Endodermal cell (in vitro differentiated cells): ENCODE measurements at regions not wholly inside any gene's neighbourhood (a gene's known extent, or its start where the extent isn't known, plus 50 kb on each side); places are given as distances from the start of the nearest gene placed in this dataset.

Experiments
- DNase-seq: peaks from one replicate; pipeline ENCODE4 v3.0.0-alpha.2; 2017
- H3K27ac ChIP-seq: 2 replicates; pipeline ENCODE4 v1.5.1; 2013; ENCODE audit warnings: mild to moderate bottlenecking, low read depth, low read length, moderate library complexity
- H3K27me3 ChIP-seq: 2 replicates; pipeline ENCODE4 v1.6.1; 2013; ENCODE audit warnings: mild to moderate bottlenecking, low read length, moderate library complexity; ENCODE audit not compliant: insufficient read depth, control insufficient read depth, poor library complexity, severe bottlenecking
- H3K36me3 ChIP-seq: 2 replicates; pipeline ENCODE4 v1.7.0; 2013; ENCODE audit warnings: mild to moderate bottlenecking, low read length, moderate library complexity; ENCODE audit not compliant: control insufficient read depth, insufficient read depth
- H3K4me1 ChIP-seq: one replicate; pipeline ENCODE4 v1.7.0; 2013; ENCODE audit warnings: low read length; ENCODE audit not compliant: control insufficient read depth, insufficient read depth
- H3K4me3 ChIP-seq: 2 replicates; pipeline ENCODE4 v1.5.1; 2013; ENCODE audit warnings: mild to moderate bottlenecking, low read length, moderate library complexity
- H3K9ac ChIP-seq: 2 replicates; pipeline ENCODE4 v1.6.1; 2013; ENCODE audit warnings: mild to moderate bottlenecking, low read length, moderate library complexity; ENCODE audit not compliant: poor library complexity, severe bottlenecking; ENCODE audit errors: extremely low read depth
- H3K9me3 ChIP-seq: 2 replicates; pipeline ENCODE4 v1.6.1; 2013; ENCODE audit warnings: mild to moderate bottlenecking, low read length, moderate library complexity; ENCODE audit not compliant: control insufficient read depth
- H3K27ac Mint-ChIP-seq: 2 replicates; pipeline ENCODE4 v1.8.0; 2020; ENCODE audit warnings: mixed read lengths
- H3K27me3 Mint-ChIP-seq: 2 replicates; pipeline ENCODE4 v1.8.0; 2021; ENCODE audit warnings: mild to moderate bottlenecking, mixed read lengths; ENCODE audit not compliant: insufficient read depth
- H3K36me3 Mint-ChIP-seq: 2 replicates; pipeline ENCODE4 v1.8.0; 2020; ENCODE audit warnings: low read depth, mixed read lengths
- H3K4me1 Mint-ChIP-seq: 2 replicates; pipeline ENCODE4 v1.8.0; 2020; ENCODE audit warnings: mixed read lengths
- H3K4me3 Mint-ChIP-seq: 2 replicates; pipeline ENCODE4 v1.8.0; 2020; ENCODE audit warnings: mild to moderate bottlenecking, moderate library complexity, mixed read lengths
- H3K9me3 Mint-ChIP-seq: 2 replicates; pipeline ENCODE4 v1.8.0; 2020; ENCODE audit warnings: mild to moderate bottlenecking, mixed read lengths
- WGBS, 2 experiments: methylation state at CpG; one replicate each; pipeline versions ENCODE4 v1.1.5 to v1.1.7; 2013; ENCODE audit warnings: missing lambda C conversion rate in 2 of 2, mixed read lengths in 1 of 2; ENCODE audit not compliant: insufficient coverage in 1 of 2, insufficient read length in 1 of 2; 5-methylcytosine and 5-hydroxymethylcytosine counted together
- TF ChIP-seq, protein P1 (sequence below): fragments of 200-600 bp; sonication (generic); conservative IDR thresholded peaks from 2 replicates; pipeline ENCODE4 v1.5.0; 2021; ENCODE audit warnings: antibody characterized with exemption, mild to moderate bottlenecking

DNA sequence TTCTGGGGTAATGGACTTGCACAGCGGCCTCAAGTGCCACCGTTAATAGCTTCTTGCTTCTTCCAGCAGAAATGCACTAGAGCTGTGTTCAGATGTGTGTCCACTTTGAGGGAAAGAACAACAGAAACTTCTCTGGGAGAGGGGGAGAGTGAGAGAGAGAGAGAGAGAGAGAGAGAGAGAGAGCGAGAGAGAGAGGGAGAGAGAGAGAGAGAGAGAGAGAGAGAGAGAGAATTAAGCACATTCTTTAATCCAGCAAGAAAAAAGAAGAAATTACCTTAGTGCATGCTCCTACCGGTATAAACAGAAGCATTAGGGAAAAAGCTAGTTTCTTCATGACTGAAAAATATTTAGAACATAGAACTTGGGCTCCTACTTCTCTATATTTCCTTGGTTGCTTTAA is 418.8 kb downstream of the MAN2A1 start:
- Mint-ChIP-seq H3K4me1 (peaks cover 22% of the 10 kb centered on the region), H3K27me3 (peaks cover 7% of the 10 kb centered on the region), H3K27ac (no peak overlapping the region), H3K4me3 (no peak overlapping the region), H3K36me3 (no peaks in the 10 kb centered on the region), H3K9me3 (no peaks in the 10 kb centered on the region)
- Histone ChIP-seq H3K9me3 (no peaks in the 10 kb centered on the region), H3K36me3 (no peaks in the 10 kb centered on the region), H3K27me3 (no peaks in the 10 kb centered on the region), H3K9ac (no peak overlapping the region), H3K4me3 (no peak overlapping the region), H3K4me1 (no peaks in the 10 kb centered on the region), H3K27ac (no peak overlapping the region)
- TF ChIP-seq, protein P1, sequence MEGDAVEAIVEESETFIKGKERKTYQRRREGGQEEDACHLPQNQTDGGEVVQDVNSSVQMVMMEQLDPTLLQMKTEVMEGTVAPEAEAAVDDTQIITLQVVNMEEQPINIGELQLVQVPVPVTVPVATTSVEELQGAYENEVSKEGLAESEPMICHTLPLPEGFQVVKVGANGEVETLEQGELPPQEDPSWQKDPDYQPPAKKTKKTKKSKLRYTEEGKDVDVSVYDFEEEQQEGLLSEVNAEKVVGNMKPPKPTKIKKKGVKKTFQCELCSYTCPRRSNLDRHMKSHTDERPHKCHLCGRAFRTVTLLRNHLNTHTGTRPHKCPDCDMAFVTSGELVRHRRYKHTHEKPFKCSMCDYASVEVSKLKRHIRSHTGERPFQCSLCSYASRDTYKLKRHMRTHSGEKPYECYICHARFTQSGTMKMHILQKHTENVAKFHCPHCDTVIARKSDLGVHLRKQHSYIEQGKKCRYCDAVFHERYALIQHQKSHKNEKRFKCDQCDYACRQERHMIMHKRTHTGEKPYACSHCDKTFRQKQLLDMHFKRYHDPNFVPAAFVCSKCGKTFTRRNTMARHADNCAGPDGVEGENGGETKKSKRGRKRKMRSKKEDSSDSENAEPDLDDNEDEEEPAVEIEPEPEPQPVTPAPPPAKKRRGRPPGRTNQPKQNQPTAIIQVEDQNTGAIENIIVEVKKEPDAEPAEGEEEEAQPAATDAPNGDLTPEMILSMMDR, result no peak
- DNase-seq, result no peak
- 96 to 100% methylated on average over 1 to 3 of the region's 4 CpGs for WGBS, 2 experiments

DNA sequence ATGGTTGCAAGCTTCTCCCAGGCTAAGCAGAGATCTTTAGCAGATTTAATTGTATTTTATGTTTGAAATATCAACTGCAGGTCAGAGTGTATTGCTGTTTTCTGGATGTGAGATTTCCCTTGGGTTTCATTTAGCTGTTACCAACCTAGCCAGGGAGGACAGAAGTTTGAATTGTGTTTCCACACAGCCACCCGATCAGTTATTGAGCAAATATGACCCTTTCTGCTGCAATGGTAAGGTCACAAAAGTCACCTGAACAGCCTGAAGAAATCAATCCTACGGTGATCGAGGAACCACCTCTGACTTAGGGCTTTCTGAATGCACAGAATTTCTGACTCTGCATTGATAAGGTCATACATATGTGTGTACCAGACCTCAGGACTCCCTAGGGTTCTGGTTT is 419.9 kb downstream of the MAN2A1 start:
- 91 to 97% methylated on average over 3 of the region's 3 CpGs for WGBS, 2 experiments
- H3K36me3 Mint-ChIP-seq, result no peaks in the 10 kb centered on the region
- Histone ChIP-seq H3K9me3 (no peaks in the 10 kb centered on the region), H3K27ac (no peak overlapping the region), H3K27me3 (no peaks in the 10 kb centered on the region), H3K4me3 (no peak overlapping the region), H3K4me1 (no peaks in the 10 kb centered on the region), H3K9ac (no peak overlapping the region), H3K36me3 (no peaks in the 10 kb centered on the region)
- peaks cover 11% of the 10 kb centered on the region for H3K4me1 Mint-ChIP-seq
- no peak overlapping the region for H3K27ac Mint-ChIP-seq
- TF ChIP-seq, protein P1, result no peak
- H3K4me3 Mint-ChIP-seq, result no peak overlapping the region
- peaks cover 7% of the 10 kb centered on the region for H3K27me3 Mint-ChIP-seq
- DNase-seq, result no peak
- H3K9me3 Mint-ChIP-seq, result no peaks in the 10 kb centered on the region

DNA sequence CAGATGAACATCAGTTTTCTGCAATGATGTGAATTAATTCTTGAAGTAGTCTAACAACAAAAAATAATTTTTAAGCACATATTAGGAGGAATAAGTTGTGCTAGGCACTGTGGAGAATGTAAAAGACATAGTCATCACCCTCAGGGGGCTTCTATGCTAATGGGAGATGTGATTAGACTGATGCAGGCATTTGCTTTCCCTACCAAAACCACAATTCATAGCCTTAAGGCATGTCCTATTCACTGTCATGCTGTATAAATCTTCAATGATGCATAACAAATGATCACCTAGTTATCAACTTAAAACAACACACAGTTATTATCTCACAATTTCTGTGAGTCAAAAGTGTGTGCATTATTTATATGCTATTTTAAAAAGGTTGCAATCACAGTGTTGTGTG is 422.6 kb downstream of the MAN2A1 start:
- Histone ChIP-seq H3K9ac (no peak overlapping the region), H3K4me1 (no peaks in the 10 kb centered on the region), H3K9me3 (no peaks in the 10 kb centered on the region), H3K27me3 (no peaks in the 10 kb centered on the region), H3K27ac (no peak overlapping the region), H3K4me3 (no peak overlapping the region), H3K36me3 (no peaks in the 10 kb centered on the region)
- Mint-ChIP-seq H3K4me3 (no peak overlapping the region), H3K9me3 (peaks cover 5% of the 10 kb centered on the region), H3K36me3 (no peaks in the 10 kb centered on the region), H3K4me1 (peaks cover 4% of the 10 kb centered on the region), H3K27me3 (peaks cover 4% of the 10 kb centered on the region), H3K27ac (no peak overlapping the region)
- TF ChIP-seq, protein P1, result no peak
- DNase-seq, result no peak
